Stimulated activated CD4-positive, alpha-beta T cell treated with anti-CD3 and anti-CD28 coated beads, Interleukin-12 subunit alpha, Interleukin-12 subunit beta, amount 100 ng/mL, for 24 hours (primary cell): ENCODE measurements at regions not wholly inside any gene's neighbourhood (a gene's known extent, or its start where the extent isn't known, plus 50 kb on each side); places are given as distances from the start of the nearest gene placed in this dataset.
"Not testable (repeated sequence)": the region's sequence is repeated elsewhere in the genome, so short reads cannot be mapped to it uniquely, and the experiment has no call there.

Experiments used
- DNase-seq, 2 experiments: peaks; one replicate each; pipeline ENCODE4 v3.0.0-alpha.2; 2020; ENCODE audit warnings: low read depth in 2 of 2

DNA sequence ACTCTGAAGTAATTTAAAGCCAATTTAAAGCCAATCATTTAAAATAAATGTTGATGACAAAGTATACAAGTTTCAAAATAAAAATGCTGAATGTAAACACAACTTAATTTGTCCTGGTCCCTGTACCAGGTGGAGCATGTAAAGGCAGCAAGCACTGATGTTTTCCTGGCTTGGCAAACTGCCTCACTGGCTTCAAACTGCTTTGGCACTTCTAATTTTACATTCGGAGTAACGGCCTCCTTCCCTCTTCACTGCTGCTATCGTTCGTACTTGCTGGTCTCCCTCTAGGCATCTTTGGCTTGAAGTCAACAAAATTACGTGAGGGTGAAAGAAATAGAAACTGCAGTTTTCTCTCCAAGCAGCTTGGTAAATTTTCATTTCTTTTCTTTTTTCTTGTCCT lies 287.9 kb downstream of the LTN1 start:
- no peak for DNase-seq

DNA sequence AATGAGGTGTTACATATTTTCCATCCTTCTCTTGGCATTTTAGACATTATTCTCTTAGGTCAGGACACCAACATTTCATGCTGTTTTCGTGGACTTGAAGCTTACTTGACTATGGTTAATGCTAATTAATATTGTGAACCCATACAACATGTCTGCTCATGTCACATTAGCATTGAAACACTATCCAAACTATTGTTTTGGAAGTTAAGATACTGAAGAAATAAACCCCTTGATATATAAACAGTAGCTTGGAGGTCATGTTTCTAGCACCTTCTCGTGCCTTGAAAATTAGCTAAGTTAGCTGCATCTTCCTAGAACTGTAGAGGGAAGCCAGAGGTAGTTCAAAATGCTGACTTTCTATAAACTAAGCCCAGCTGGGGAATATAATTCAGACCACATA lies 288.8 kb downstream of the LTN1 start:
- no peak for DNase-seq

DNA sequence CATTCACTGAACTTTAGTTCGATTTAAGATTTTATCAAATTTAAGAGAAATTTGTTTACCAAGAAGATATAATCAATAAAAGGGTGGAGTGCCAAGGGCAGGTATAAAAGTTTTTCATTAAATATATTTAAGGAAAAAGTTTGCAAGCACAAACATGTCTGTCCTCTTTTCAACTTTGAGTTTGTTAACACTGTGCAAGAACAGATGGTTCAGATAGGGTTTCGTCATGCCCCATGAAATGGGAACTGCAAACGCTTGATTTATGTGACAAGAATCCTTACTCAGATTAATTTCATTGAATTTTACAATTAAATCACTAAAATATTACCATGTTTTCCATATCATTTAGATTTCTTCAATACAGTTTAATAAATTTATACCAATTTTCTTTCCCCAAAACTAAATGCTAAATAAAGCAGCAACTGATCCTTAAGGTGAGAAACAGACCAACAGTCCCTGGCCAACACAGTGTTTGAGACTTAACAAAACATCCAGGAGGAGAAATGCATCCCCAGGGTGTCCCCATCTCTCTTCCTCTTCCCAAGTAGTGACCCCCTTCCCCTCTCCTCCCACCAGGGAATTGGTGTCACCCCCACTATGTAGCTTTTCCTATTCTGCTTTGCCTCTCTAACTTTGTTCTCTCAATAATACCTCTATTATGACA lies 292.9 kb downstream of the LTN1 start:
- no peak for DNase-seq

DNA sequence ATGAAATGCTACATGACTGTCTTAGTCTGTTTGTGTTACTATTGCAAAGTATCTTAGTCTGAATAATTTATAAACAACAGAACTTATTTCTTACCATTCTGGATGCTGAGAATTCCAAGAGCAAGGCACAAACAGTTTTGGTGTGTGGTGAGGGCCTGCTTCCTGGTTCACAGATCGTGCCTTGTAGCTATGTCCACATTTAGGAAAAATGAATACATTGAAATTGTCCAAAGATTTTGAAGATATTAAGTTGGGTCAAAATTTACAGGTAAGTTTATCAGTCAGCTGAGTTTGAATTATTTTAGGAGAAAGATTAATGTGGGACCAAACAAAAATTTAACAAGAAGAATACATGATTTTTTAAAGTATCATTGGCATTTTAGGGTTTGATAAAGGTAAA lies 293.5 kb downstream of the LTN1 start:
- DNase-seq, result no peak

DNA sequence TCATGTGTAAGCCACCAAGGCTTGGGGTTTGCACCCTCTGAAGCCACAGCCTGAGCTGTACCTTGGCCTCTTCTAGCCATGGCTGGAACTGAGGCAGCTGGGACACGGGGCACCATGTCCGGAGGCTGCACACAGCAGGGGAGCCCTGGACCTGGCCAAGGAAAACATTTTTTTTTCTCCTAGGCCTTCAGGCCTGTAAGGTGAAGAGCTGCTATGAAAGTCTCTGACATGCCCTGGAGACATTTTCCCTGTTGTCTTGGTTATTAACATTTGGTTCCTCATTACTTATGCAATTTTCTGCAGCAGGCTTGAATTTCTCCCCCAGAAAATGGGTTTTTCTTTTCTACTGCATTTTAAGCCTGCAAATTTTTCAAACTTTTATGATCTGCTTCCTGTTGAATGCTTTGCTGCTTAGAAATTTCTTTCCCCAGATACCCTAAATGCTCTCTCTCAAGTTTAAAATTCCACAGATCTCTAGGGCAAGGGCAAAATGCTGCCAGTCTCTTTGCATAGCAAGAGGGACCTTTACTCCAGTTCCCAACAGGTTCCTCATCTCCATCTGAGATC lies 295.8 kb downstream of the LTN1 start:
- no peak for DNase-seq

DNA sequence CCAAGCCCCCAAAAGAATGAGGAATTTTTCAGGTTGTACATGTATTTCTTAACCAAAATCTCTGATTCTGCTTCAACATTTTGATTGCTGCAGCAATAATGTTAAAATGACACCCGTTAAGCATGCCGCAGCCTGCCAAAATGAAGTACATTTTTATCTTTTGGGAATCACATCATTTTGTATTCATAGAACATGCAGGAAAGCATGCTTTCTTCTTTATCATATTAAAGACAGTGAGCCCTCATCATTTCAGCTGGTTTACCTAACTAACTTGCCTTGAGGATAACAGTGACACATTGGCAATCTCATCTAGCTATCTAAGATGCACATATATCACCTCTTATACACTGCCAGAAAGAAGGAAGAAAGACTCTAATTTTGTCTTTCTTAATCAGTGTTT lies 299.2 kb downstream of the LTN1 start:
- DNase-seq, result no peak

DNA sequence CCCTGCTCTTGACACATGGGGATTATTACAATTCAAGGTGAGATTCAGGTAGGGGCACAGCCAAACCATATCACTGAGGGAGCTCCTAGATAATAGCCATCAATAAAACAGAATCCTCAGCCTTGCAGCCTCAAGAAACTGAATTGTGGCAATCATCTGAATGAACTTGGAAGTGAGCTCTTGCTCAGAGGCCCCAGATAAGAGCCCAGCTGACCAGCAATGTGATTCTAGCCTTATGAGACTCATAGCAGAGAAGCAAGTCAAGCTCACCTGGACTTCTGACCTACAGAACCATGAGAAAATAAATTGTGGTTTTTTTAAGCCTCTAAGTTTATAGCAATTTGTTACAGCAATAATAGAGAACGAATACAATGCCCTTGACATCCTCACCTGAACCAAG lies 302.5 kb downstream of the LTN1 start:
- no peak for DNase-seq

DNA sequence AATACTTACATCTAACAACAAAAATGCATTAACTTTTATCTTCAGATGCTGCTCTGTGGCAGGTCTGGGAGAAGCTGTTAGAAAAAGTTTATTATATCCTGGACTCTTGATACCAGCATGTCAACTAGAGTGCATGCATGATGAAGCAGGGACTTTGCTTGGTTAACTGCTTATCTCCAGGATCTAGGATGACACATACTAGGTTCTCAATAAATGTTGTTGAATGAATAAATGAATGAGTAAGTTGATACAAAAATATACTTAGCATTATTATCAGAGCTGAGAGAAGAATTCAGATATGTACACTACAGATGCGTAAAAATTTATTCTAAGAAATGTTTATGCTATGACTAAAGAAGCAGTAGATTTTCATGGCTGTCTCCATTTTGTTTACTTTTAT lies 304.3 kb downstream of the LTN1 start:
- DNase-seq, result no peak

DNA sequence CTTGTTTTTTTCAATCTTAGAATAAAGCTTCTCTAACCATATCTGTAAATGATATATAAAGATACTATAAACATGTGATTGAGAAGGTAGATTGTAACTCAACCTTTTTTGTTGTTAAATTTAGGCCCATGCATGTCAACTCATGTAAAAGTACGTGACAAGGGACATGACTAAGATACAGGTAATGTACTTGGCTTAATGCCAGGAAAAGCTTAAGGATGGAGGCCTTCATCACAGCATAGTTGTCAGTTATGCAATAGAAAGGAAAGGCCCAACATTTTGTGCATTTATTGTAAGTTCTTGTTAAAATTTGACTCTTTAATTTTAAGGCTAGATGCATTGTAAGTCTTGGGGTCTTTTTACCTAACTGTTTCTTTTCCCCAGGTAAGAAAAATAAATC lies 305.1 kb downstream of the LTN1 start:
- no peak for DNase-seq

DNA sequence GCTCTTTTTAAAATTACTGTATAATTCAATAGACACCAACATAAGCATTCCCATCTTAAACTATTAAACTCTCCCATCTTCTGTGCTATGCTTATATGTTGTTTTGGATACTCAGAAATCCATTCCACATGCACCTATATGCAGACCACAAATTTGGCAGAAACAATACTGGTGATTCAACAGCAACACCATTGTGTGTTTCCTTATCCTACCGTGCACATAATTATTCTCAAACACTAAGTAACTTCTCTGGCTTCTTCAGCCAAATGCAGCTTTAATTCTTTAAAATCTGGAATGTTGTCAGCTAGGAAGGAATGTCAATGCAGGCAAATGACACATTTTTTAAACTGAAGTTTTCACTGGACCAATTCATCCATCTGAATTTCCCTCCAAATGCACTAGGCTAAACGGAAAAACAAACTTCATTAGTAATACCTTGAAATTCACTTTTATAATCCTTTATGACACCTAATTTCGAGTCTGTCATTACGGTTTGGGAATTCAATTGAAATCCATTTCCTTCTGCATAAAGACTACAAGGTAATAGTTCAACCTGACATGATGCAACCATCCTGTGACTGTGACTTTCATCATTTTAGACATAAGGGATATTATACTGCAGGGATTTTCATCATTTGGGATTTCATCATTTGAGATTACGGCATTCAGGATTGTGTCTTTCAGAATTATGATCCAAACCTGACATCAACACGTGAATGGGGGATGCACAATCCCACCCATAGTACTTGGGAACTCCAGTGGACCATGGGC lies 308.5 kb downstream of the LTN1 start:
- DNase-seq, result no peak

DNA sequence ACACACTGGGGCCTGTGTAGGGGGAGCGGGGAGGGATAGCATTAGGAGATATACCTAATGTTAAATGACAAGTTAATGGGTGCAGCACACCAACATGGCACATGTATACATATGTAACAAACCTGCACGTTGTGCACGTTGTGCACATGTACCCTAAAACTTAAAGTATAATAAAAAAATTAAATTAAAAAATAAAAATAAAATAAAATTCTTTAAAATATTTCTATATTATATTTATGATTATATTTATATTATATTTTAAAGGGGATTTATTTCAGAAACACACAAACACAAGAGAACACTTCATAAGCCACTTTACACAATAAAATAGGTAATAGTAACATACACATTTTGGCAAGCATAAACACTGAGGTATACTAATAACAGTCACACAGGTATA lies 309.8 kb downstream of the LTN1 start:
- not testable (repeated sequence) for DNase-seq

DNA sequence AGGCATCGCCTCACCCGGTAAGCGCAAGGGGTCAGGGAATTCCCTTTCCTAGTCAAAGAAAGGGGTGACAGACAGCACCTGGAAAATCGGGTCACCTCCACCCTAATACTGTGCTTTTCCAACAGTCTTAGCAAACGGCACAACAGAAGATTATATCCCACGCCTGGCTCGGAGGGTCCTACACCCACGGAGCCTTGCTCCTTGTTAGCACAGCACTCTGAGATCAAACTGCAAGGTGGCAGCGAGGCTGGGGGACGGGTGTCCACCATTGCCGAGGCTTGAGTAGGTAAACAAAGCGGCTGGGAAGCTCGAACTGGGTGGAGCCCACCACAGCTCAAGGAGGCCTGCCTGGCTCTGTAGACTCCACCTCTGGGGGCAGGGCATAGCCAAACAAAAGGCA lies 315.6 kb downstream of the LTN1 start:
- DNase-seq, result not testable (repeated sequence)

DNA sequence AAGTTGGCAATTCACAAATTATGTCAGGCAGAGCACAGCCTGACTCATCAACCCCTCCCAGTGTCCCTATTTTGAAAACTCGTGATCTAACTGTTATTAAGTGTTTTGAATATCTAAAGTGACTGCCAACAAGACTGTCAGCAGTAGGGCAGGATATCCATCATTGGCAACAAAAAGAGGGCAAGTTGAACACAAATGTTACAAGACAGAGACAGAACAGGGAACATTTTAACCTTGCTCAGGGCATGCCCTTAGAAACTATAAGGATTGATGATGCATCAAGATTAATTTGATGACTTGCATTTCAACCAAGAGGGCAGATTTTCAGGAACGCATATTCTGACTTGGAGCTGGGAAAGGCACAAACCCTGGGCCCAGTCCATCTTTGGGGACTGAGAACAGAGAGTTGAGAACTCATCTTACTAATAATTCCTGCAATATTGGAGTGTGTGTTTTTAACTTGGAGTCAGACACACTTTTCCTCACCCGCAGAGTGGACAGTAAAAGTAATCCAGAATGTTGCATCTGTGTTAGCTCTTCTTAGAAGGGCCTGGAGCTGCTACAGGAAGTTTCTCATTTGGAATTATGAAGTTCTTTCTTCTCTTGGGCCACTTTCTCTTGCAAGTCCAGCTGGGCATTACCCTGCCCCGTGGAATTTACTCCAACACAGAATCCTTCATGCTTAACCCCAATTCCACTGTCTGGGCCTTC lies 317.2 kb downstream of the LTN1 start:
- no peak for DNase-seq

DNA sequence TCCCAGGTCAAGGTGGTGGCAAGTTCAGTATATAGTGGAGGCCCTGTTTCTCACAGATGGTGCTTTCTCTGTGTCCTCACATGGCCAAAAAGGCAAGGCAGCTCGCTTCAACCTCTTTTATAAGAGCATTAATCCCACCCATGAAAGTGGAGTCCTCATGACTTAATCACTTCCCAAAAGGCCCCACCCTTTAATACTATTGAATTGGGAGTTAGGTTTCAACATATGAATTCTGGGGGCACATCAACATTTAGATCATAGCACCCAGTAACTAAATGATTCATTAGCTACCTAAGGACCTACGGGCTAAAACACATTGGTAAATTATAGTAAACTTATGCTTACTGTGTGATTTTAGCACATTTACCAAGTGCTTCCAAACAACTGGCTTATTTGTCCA lies 317.9 kb downstream of the LTN1 start:
- no peak for DNase-seq

DNA sequence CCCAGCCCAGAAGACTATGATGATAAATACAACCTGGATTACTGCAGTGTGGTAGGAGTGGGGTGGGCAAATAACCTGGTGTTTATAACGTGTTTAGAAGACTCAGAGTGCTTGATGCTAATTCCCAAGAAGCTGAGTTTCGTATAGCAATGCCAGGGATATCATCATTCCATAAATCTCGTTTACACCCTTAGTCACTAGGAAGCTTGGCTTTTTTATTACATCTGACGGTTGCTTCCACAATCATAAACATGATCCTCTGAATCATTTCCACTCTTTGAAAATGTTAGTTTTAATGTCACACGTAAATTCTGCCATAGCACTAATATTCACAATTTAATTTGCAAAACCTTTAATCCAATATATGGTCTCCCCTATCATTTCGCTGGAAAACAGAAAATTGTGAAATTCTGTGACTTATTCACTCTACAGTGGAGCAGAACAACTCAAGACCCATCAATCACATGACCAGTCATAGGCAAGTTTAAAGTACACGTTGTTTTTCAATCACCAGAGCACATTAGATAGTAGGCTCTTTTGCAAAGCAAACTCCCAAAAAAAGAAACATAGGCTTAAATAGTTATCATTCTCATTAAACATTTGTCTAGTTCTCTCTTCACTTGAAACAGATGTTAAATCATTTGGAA lies 321.0 kb downstream of the LTN1 start:
- no peak for DNase-seq

DNA sequence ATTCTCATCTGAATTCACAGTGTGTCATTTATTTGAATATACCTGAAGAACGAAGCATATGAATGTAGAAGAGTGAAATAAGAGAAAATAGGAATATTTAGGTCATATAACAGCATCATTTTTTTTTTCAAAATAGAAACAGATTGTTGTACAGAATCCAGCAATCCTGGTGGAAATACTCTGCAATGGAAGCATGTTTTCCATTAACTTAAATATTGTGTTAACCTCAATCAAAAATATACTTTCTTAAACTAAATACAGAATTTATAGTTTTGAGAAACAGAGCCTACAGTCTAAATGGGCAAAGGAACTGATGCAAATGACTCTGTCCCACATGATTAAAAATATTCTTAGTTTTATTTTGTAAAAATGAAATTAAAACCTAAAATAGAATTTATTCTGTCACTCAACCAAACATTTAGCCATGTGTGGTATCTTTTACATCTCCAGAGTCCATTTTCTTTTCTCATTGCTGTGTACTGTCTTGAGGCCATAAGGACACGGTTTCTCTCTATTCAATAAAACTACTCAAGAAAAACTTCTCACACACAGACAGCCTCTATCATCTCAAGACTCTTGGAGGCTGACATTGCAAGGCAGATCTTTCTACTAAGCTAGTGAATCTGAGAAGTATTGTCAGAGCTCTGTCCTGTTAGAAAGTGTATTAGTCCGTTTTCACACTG lies 322.6 kb downstream of the LTN1 start:
- no peak for DNase-seq

DNA sequence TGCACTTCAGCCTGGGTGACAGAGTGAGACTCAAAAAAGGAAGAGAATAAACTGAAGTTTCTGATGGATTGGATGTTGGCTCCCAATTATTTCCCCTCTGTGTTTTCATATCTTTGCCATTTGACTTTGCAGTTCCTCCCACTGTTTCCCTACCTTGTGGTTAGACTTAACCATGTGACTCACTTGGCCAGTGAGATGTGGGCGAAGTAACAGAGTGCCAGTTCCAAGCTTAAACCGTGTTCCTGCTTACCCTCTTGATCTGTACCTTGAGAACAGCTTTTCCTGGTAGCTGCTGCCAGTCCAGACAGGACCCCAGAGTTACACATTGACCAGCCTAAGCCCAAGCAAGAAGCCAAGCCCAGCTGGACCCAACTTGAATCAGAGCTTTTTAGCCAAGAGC lies 323.4 kb downstream of the LTN1 start:
- DNase-seq, result no peak

DNA sequence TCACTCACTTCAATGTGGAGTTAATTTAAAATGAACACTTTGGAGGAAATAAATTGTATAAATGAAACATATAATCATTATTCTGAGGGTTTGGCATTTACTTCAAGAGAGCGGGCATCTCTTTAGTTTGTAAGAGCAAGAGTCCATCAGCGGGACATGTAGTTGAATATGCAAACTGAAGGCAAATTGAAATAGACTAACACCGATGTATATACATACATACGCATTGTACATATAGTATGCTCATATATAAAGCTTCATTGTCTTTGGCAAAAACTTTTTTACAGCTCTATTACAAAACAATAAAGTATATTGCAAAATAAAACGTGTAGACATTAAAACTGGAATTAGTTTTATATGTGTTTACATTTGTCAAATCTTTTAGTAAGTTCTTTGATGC lies 328.9 kb downstream of the LTN1 start:
- no peak for DNase-seq

DNA sequence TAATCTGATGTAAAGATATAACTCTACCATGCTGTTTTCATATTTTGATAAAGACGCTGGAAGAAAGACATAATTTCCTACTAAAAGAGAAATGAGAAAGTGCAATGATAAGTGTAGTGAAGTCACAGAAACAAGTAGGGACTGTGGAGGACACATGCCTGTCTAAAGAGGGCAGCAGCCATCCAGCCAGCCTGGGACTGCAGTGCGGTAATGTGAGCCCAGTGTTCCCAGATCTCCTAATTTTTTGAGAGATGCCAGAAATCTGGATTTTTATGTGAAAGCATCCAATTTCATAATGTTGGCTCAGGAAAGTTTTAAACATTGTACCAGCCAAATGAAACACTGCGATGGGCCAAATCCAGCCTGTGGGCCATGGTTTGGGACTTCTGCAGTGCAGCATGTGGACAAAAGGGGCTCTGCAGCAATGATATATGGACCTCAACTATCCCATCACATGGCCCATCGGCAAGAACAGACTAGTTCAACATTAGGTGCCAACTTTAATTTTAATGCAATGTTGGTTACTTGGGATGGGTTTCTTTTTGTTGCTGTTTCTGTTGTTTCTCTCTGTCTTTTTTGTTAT lies 329.5 kb downstream of the LTN1 start:
- no peak for DNase-seq

DNA sequence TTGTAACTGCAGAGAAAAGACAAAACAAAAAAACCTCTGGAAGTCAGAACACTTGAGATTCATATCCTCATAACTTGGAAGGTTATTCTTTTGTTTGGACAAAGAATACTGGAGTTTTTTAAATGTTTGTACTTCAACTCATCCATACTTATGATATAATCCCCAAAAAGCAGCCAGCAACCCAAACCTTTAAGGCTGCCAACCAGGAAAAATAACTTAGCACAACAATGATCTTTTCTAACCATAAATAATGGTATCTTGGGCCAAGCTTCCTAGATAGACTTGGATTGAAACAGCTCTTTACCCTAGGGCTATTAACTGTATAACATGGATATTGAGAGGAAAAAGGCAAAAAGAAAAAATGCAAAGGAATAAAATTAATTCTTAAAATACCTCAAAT lies 335.1 kb downstream of the LTN1 start:
- DNase-seq, result no peak

DNA sequence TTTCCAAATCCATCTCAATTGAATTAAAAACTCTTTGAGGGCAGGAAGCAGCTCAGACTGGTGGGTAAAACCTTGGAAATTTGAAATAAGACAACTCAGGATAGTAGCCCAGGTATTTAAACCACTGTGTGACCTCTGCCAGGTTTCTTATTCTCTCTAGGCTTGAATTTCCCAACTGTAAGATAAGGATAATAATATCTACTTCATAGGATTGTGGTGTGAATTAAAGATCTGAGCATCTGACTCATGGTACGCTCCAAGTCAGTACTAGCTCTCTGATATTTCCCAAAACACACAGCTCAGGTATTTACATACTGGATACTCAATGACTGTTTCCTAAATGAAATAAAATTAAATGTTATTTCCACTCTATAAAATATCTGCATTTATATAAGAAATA lies 337.2 kb downstream of the LTN1 start:
- DNase-seq, result no peak
